ENCODE measurements at regions not wholly inside any gene's neighbourhood (a gene's known extent, or its start where the extent isn't known, plus 50 kb on each side); places are given as distances from the start of the nearest gene placed in this dataset.
"Not testable (repeated sequence)": the region's sequence is repeated elsewhere in the genome, so short reads cannot be mapped to it uniquely, and the experiment has no call there.

DNA sequence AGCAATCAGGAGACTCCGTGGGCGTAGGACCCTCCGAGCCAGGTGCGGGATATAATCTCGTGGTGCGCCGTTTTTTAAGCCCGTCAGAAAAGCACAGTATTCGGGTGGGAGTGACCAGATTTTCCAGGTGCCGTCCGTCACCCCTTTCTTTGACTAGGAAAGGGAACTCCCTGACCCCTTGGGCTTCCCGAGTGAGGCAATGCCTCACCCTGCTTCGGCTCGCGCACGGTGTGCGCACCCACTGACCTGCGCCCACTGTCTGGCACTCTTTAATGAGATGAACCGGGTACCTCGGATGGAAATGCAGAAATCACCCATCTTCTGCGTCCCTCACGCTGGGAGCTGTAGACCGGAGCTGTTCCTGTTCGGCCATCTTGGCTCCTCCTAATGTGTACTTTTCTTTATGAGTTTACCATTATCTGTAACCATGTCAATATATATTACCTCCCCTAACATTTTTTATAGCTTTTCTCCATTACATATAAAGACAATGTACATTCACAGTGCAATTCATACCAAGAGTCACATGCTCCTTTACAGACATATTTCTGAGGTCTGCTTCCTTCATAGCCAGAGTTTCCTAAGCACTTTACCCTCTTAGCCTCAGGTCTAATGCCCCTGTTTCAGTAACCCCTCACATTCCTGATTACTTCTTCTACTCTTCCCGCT, 71.4 kb upstream of the TLE4 start:
- WGBS (ENCODE audit: insufficient coverage): 89% methylated on average over 15 of the region's 25 CpGs
- DNase-seq; CTCF ChIA-PET; H3K36me3 ChIP-seq (ENCODE audit: control insufficient read depth in 2 of 2, extremely low read depth in 1 of 2, insufficient read depth in 1 of 2, low read length in 1 of 2); H3K36me3 Mint-ChIP-seq; H3K4me1 ChIP-seq (ENCODE audit: control insufficient read depth in 1 of 2, extremely low read depth in 1 of 2, insufficient read depth in 2 of 2, low read length in 2 of 2); H3K27me3 Mint-ChIP-seq; H3K9me3 ChIP-seq; H3K27me3 ChIP-seq (replicated peaks in 1 of 2; ENCODE audit: control insufficient read depth in 2 of 2, extremely low read depth in 1 of 2, insufficient read depth in 2 of 2, low read length in 1 of 2); H3K4me1 Mint-ChIP-seq; ATAC-seq (replicated peaks in 1 of 4); H3K4me3 ChIP-seq (ENCODE audit: control insufficient read depth in 1 of 2, extremely low read depth in 1 of 2, low read length in 1 of 2); H3K9me3 Mint-ChIP-seq; H3K27ac ChIP-seq (ENCODE audit: low read length); H3K27ac Mint-ChIP-seq; H3K4me3 Mint-ChIP-seq; POLR2A ChIA-PET: not testable (repeated sequence)

DNA sequence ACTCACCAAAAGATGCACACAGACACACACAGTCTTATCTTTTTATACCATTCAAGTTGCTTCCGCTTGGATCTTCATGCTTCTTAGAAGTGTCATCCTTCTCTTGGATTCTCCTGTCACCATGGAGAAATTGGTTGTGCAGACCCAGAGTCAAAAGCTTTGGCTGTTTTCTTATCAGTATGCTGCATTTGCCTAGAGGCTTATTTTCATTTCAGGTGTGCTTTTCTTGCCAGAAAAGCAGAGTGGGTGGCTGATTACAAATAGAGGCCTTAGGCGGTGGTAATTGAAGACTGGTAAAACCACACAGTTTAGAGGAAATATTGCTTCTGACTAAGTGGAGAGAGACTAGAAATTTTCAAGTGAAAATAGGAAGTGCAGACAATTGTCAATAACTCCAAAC, 70.2 kb upstream of the TLE4 start:
- no peaks in the 10 kb centered on the region for H3K9me3 Mint-ChIP-seq
- WGBS (ENCODE audit: insufficient coverage): 100% methylated on average over 1 of the region's 2 CpGs
- CTCF ChIA-PET: no interaction called here
- DNase-seq (no peak), ATAC-seq (replicated peaks in 1 of 4) (no peak)
- no peaks in the 10 kb centered on the region for H3K36me3 Mint-ChIP-seq
- H3K4me3 ChIP-seq (ENCODE audit: control insufficient read depth in 1 of 2, extremely low read depth in 1 of 2, low read length in 1 of 2): no peak overlapping the region
- no peak overlapping the region for H3K27ac ChIP-seq (ENCODE audit: low read length)
- no peaks in the 10 kb centered on the region for H3K4me1 ChIP-seq (ENCODE audit: control insufficient read depth in 1 of 2, extremely low read depth in 1 of 2, insufficient read depth in 2 of 2, low read length in 2 of 2)
- POLR2A ChIA-PET: no interaction called here
- H3K9me3 ChIP-seq: no peaks in the 10 kb centered on the region
- no peak overlapping the region for H3K4me3 Mint-ChIP-seq
- H3K27me3 Mint-ChIP-seq: peaks cover 0 to 8% of the 10 kb centered on the region in 2 donors
- no peaks in the 10 kb centered on the region for H3K27me3 ChIP-seq (replicated peaks in 1 of 2; ENCODE audit: control insufficient read depth in 2 of 2, extremely low read depth in 1 of 2, insufficient read depth in 2 of 2, low read length in 1 of 2)
- H3K27ac Mint-ChIP-seq: no peak overlapping the region
- H3K36me3 ChIP-seq (ENCODE audit: control insufficient read depth in 2 of 2, extremely low read depth in 1 of 2, insufficient read depth in 1 of 2, low read length in 1 of 2): no peaks in the 10 kb centered on the region
- no peaks in the 10 kb centered on the region for H3K4me1 Mint-ChIP-seq

DNA sequence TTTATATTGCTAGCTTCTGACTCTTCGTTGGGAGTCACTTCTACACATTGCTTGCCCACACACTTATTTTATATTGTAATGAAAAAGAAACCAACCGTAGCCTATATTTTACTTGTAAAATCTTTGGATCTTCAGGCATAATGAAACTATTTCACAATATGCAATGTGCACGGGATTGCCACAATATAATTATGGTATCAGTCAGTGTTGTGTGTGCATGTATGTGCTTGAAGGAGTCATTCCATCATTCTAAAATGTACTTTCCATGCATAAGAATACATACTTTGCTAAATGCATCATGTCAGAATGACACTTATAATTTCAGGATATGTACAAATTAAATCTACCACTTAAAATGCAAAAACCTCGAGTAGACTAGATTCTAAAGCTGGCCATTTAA, 64.0 kb upstream of the TLE4 start:
- no peaks in the 10 kb centered on the region for H3K4me1 ChIP-seq (ENCODE audit: control insufficient read depth in 1 of 2, extremely low read depth in 1 of 2, insufficient read depth in 2 of 2, low read length in 2 of 2)
- H3K36me3 ChIP-seq (ENCODE audit: control insufficient read depth in 2 of 2, extremely low read depth in 1 of 2, insufficient read depth in 1 of 2, low read length in 1 of 2): no peaks in the 10 kb centered on the region
- ATAC-seq (replicated peaks in 1 of 4) (no peak), DNase-seq (no peak)
- no peak overlapping the region for H3K27ac ChIP-seq (ENCODE audit: low read length)
- Mint-ChIP-seq H3K27ac (no peak overlapping the region), H3K36me3 (no peaks in the 10 kb centered on the region), H3K4me3 (no peak overlapping the region), H3K27me3 (peaks cover 0 to 4% of the 10 kb centered on the region in 2 donors), H3K9me3 (no peaks in the 10 kb centered on the region), H3K4me1 (no peaks in the 10 kb centered on the region)
- WGBS (ENCODE audit: insufficient coverage): no CpG with 5 or more reads among the region's 4 CpGs
- no peaks in the 10 kb centered on the region for H3K9me3 ChIP-seq
- no peaks in the 10 kb centered on the region for H3K27me3 ChIP-seq (replicated peaks in 1 of 2; ENCODE audit: control insufficient read depth in 2 of 2, extremely low read depth in 1 of 2, insufficient read depth in 2 of 2, low read length in 1 of 2)
- ChIA-PET POLR2A (no interaction called here), CTCF (no interaction called here)
- H3K4me3 ChIP-seq (ENCODE audit: control insufficient read depth in 1 of 2, extremely low read depth in 1 of 2, low read length in 1 of 2): no peak overlapping the region

DNA sequence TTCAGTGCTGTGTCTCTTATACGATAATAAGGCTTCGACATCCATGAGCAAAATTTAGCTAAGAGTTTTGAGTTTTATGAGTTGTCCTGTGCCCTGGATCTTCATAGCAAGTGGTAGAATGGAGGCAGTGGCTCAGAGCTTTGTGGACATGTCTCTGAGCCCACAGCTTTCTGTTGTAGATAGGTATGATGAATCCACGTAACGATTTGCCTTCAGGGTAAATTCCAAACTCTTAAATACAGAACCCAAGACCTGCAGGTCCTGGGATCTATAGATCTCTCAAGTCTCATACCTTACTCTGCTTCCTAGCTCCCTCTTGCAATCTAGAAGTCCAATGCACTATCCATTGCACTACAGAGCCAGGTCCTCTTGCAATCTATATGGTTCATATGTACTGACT, 59.5 kb upstream of the TLE4 start:
- no peaks in the 10 kb centered on the region for H3K36me3 ChIP-seq (ENCODE audit: control insufficient read depth in 2 of 2, extremely low read depth in 1 of 2, insufficient read depth in 1 of 2, low read length in 1 of 2)
- no peaks in the 10 kb centered on the region for H3K4me1 ChIP-seq (ENCODE audit: control insufficient read depth in 1 of 2, extremely low read depth in 1 of 2, insufficient read depth in 2 of 2, low read length in 2 of 2)
- ATAC-seq (replicated peaks in 1 of 4) (no peak), DNase-seq (no peak)
- H3K4me3 ChIP-seq (ENCODE audit: control insufficient read depth in 1 of 2, extremely low read depth in 1 of 2, low read length in 1 of 2): no peak overlapping the region
- ChIA-PET POLR2A (no interaction called here), CTCF (interaction anchor here in 1 of 2 donors (0.6 kb wide), 1 partner anchor 328 kb away, joined by 3 read pairs; no protein-coding TSS in a partner anchor)
- Mint-ChIP-seq H3K36me3 (no peaks in the 10 kb centered on the region), H3K4me1 (no peaks in the 10 kb centered on the region), H3K4me3 (no peak overlapping the region), H3K9me3 (no peaks in the 10 kb centered on the region), H3K27ac (no peak overlapping the region), H3K27me3 (peaks cover 0 to 4% of the 10 kb centered on the region in 2 donors)
- 50% methylated on average over 2 of the region's 4 CpGs for WGBS (ENCODE audit: insufficient coverage)
- H3K27me3 ChIP-seq (replicated peaks in 1 of 2; ENCODE audit: control insufficient read depth in 2 of 2, extremely low read depth in 1 of 2, insufficient read depth in 2 of 2, low read length in 1 of 2): no peaks in the 10 kb centered on the region
- H3K9me3 ChIP-seq: no peaks in the 10 kb centered on the region
- H3K27ac ChIP-seq (ENCODE audit: low read length): no peak overlapping the region

Measured in T-cell (primary cell).